ENCODE measurements at regions not wholly inside any gene's neighbourhood (a gene's known extent, or its start where the extent isn't known, plus 50 kb on each side); places are given as distances from the start of the nearest gene placed in this dataset.

- CTCF ChIA-PET (ENCODE audit: unreplicated experiment) = no interaction called here
- Histone ChIP-seq H4K20me1 (ENCODE audit: insufficient read depth, low read length) (no peaks in the 10 kb centered on the region), H3K9me2 (ENCODE audit: insufficient read depth, low read length) (no peaks in the 10 kb centered on the region), H3K4me3 (ENCODE audit: low read depth, low read length, poor library complexity, severe bottlenecking) (no peak overlapping the region), H3K4me1 (ENCODE audit: insufficient read depth, low read length, poor library complexity, severe bottlenecking) (no peaks in the 10 kb centered on the region), H3K27ac (ENCODE audit: low read depth, low read length, poor library complexity, severe bottlenecking) (no peak overlapping the region), H3K36me3 (ENCODE audit: insufficient read depth, low read length) (no peaks in the 10 kb centered on the region), H3K79me2 (ENCODE audit: insufficient read depth, low read depth, low read length) (no peaks in the 10 kb centered on the region), H2AFZ (ENCODE audit: low read length) (no peak overlapping the region), H3K9me3 (ENCODE audit: low read length) (no peaks in the 10 kb centered on the region), H3K4me2 (ENCODE audit: low read length) (no peak overlapping the region)
- no peak for TF ChIP-seq EZH2phosphoT487 (IDR thresholded peaks at IDR 0.05; ENCODE audit: borderline replicate concordance, low read depth, low read length)
- TF ChIP-seq CTCF (conservative IDR thresholded peaks at IDR 0.05; ENCODE audit: low read length) = no peak
- intact Hi-C loops (cut with micrococcal nuclease; ENCODE audit: unreplicated experiment) = no loop called here
- no TSS peak for BruUV-seq (replicated peaks)
- DNase-seq (ENCODE audit: low spot score) = no peak
- POLR2A ChIA-PET = no interaction called here
Observed at GRCh38 chr3:124126436-124127023, 134.6 kb upstream of the ROPN1 start.

- Histone ChIP-seq H3K9me2 (ENCODE audit: insufficient read depth, low read length) (no peaks in the 10 kb centered on the region), H3K27ac (ENCODE audit: low read depth, low read length, poor library complexity, severe bottlenecking) (no peak overlapping the region), H3K36me3 (ENCODE audit: insufficient read depth, low read length) (no peaks in the 10 kb centered on the region), H3K9me3 (ENCODE audit: low read length) (no peaks in the 10 kb centered on the region), H3K79me2 (ENCODE audit: insufficient read depth, low read depth, low read length) (no peaks in the 10 kb centered on the region), H3K4me2 (ENCODE audit: low read length) (no peak overlapping the region), H4K20me1 (ENCODE audit: insufficient read depth, low read length) (no peaks in the 10 kb centered on the region), H3K4me3 (ENCODE audit: low read depth, low read length, poor library complexity, severe bottlenecking) (no peak overlapping the region), H2AFZ (ENCODE audit: low read length) (no peak overlapping the region), H3K4me1 (ENCODE audit: insufficient read depth, low read length, poor library complexity, severe bottlenecking) (no peaks in the 10 kb centered on the region)
- ChIA-PET CTCF (ENCODE audit: unreplicated experiment) (no interaction called here), POLR2A (no interaction called here)
- intact Hi-C loops (cut with micrococcal nuclease; ENCODE audit: unreplicated experiment) = no loop called here
- no peak for TF ChIP-seq CTCF (conservative IDR thresholded peaks at IDR 0.05; ENCODE audit: low read length)
- no peak for TF ChIP-seq EZH2phosphoT487 (IDR thresholded peaks at IDR 0.05; ENCODE audit: borderline replicate concordance, low read depth, low read length)
- BruUV-seq (replicated peaks) = no TSS peak
- DNase-seq (ENCODE audit: low spot score) = no peak
Observed at GRCh38 chr3:124131158-124131557, 139.2 kb upstream of the ROPN1 start.

GRCh38 chr3:124131580-124131979, 139.7 kb upstream of the ROPN1 start:
- POLR2A ChIA-PET = no interaction called here
- no peaks in the 10 kb centered on the region for H3K9me2 ChIP-seq (ENCODE audit: insufficient read depth, low read length)
- no peak overlapping the region for H3K27ac ChIP-seq (ENCODE audit: low read depth, low read length, poor library complexity, severe bottlenecking)
- H3K4me2 ChIP-seq (ENCODE audit: low read length) = no peak overlapping the region
- no peak overlapping the region for H3K4me3 ChIP-seq (ENCODE audit: low read depth, low read length, poor library complexity, severe bottlenecking)
- DNase-seq (ENCODE audit: low spot score) = no peak
- H3K9me3 ChIP-seq (ENCODE audit: low read length) = no peaks in the 10 kb centered on the region
- H3K4me1 ChIP-seq (ENCODE audit: insufficient read depth, low read length, poor library complexity, severe bottlenecking) = no peaks in the 10 kb centered on the region
- H2AFZ ChIP-seq (ENCODE audit: low read length) = no peak overlapping the region
- TF ChIP-seq CTCF (conservative IDR thresholded peaks at IDR 0.05; ENCODE audit: low read length) = no peak
- TF ChIP-seq EZH2phosphoT487 (IDR thresholded peaks at IDR 0.05; ENCODE audit: borderline replicate concordance, low read depth, low read length) = no peak
- H4K20me1 ChIP-seq (ENCODE audit: insufficient read depth, low read length) = no peaks in the 10 kb centered on the region
- H3K36me3 ChIP-seq (ENCODE audit: insufficient read depth, low read length) = no peaks in the 10 kb centered on the region
- CTCF ChIA-PET (ENCODE audit: unreplicated experiment) = no interaction called here
- H3K79me2 ChIP-seq (ENCODE audit: insufficient read depth, low read depth, low read length) = no peaks in the 10 kb centered on the region
- intact Hi-C loops (cut with micrococcal nuclease; ENCODE audit: unreplicated experiment) = no loop called here
- no TSS peak for BruUV-seq (replicated peaks)

Data from OCI-LY7 (cell line).